ENCODE measurements at regions not wholly inside any gene's neighbourhood (a gene's known extent, or its start where the extent isn't known, plus 50 kb on each side); places are given as distances from the start of the nearest gene placed in this dataset.

DNA sequence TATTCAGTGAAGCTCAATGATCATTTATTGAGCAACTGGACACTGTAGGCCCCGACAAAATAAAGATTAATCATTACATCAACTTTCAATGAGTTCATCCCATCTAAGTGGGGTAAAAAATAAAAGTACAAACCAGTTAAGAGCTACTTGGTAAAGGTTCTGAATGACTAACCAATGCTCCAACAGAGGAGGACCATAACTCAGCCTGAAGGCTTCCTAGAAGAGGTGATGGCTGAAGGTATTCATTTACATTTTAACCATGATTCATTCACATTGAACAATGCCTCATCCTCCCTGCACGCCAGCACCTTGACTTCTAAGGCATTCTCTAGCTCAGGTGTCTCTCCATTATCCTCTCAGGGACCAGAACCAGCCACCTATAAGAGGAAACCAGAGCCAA, 201.4 kb downstream of the ZNF462 start:
- DNase-seq = no peak

DNA sequence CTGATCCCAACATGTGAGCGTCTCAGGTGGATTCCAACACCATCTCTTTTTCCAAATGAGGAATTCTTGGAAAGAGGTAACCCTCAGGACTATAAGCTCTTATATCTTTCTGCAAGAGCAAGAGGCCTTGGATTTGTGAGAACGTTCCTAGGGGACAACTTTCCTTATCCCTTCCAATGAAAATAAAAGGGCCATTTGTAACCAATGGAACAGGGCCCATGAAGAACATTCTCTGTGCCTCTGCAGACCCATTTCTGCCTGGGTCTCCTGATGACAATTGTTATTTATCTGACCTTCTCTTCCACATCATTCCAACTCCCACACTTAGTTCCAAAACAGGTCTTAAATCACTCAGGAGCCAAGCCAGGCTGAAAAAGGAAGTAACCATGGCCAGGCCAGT, 202.6 kb downstream of the ZNF462 start:
- DNase-seq = no peak

DNA sequence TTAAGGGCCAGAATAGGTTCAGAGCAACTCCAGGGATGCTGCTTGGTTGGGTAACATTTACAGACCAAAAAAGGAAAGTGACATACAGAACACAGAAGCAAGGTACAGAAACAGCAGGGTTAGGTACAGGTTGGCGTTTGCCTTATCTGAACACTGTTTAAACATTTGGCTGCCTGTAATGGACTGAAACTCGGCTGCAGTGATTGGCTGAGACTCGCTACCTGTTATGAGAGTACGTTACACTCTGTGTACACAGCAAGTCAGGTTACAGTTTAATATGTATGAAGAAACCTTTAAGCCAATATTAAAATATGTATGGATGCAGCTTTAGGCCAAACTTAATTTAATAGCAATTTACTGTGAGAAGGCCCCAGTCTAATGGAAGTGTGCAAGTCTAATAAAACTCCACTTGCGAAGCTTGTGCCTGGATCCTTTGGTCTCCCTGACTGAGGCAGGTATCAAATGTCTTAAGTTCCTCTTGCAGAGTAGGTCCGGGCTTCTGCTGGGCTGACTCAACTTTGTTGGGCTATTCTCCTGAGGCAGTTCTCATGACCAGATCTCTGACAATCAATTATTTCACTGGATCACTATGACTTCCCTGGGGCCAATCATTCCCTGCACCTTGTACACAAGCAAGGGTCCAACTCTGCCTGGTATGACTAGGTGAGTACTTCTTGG, 204.9 kb downstream of the ZNF462 start:
- DNase-seq = no peak

DNA sequence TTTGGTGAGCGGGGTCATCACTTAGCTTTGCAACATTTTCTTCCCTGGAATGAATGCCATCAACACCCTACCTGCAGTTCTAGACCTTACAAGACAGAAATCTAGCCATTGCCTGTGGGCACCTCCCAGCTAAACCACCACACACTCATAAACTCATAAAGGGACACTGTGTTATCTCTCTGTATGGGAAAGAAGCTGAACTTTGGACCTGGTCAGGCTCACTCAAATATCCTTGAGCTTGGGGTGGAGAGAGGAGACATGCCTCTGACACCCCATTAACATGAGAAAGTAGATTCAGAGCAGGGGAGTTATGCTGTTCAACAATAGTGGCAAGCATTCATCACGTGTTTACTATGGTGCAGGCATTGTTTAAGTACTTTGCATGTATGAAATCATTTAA, 205.6 kb downstream of the ZNF462 start:
- no peak for DNase-seq

DNA sequence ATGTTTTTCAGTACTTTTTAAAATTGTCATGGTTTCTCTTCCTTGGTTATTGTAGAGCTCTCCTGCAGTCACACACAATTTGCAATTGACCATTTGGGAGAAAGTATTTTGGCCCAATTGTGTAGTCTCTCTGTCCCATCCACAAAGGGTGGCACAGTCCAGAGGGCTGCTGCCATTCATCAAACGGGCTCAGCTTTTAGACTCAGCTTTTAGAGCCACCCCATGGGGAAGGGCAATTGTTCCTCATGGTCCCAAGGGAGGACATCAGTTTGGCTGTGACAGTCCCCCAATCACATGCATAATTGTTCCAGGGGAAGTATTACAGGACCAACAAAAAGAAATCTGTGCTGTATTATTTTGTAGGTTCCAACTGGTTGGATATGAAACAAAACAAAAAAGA, 207.6 kb downstream of the ZNF462 start:
- DNase-seq = no peak

- no peak for DNase-seq
These were observed 205.0 kb upstream of the RAD23B start for GRCh38 chr9:107078061-107078460.

- DNase-seq = no peak
These were observed 203.5 kb upstream of the RAD23B start for GRCh38 chr9:107079589-107079988.

DNA sequence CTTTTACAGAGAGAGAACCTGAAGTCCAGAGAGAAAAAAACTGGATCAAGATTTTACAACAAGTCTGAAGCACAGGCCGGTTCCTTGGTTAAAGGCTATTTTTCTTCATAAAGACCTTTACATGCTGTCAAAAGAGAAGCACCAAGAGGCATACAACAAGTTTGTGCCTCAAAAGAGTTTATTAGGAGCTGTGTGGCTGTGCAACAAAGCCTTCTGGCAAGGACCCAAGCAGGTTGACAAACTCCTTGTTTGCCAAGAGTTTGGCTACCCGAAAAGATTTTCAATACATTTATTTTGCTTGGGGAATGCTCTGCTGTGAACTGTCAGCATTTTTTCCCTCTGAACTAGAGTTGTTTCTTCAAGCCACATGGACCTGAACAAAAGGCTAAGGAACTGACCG, 202.9 kb upstream of the RAD23B start:
- DNase-seq = no peak

GRCh38 chr9:107086460-107086859, 196.6 kb upstream of the RAD23B start:
- DNase-seq = no peak

GRCh38 chr9:107087222-107087621, 195.9 kb upstream of the RAD23B start:
- DNase-seq = no peak

DNA sequence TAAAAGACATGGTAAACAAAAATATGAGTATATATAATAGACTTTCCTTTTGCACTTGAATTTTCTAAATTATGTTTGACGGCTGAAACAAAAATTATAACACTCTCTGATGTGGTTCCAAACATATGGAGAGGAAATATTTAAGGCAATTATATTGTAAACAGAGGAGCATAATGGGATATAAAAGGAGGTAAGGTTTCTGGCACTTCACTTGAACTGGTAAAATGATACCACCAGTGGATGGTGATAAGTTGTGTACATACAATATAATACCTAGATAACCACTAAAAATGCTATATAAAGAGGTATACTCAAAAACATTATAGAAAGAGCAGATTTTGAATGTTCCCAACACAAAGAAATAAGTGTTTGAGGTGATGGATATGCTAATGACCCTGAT, 192.9 kb upstream of the RAD23B start:
- no peak for DNase-seq

DNA sequence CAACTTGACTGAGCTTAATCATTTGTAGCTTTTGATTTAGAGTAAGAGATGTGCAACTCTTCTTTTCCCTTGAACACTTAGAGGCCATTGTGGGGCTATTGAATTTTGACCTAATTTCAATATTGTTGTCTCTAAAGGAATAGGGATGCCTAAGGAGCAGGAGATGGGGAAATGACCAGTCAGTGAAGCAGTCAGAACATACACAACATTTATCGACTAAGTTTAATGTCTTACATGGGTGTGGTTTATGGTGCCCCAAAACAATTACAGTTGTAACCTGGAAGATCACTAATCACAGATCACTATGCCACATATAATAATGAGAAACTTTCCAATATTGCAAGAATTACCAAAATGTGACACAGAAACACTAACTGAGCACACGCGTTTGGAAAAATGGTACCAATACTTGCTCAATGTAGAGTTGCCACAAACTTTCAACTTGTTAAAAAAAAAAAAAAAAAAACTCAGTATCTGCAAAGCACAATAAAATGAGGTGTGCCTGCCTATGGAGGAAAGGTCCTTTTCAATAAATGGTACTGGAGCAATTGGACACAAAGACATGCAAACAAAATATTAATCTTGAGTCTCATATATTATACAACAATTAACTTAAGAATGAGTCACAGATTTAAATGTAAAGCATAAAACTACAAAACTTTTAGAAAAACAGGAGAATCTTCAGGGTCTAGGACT, 189.6 kb upstream of the RAD23B start:
- DNase-seq = no peak

DNA sequence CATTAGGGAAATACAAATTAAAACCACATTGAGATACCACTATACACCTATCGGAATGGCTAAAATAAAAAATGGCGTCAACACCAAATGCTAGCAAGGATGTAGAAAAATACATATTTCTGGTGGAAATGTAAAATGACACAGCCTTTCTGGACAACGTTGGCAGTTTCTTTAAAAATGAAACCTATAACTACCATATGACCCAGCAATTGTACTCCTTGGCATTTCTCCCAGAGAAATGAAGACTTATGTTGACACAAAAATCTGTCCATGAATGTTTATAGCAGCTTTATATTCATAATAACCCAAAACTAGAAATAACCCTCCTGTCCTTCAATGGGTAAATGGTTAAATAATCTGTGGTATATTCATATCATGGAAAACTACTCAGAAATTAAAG, 188.7 kb upstream of the RAD23B start:
- DNase-seq = no peak

- DNase-seq = no peak
These were observed 182.5 kb upstream of the RAD23B start for GRCh38 chr9:107100591-107100990.

- DNase-seq = no peak
These were observed 181.1 kb upstream of the RAD23B start for GRCh38 chr9:107102011-107102410.

- no peak for DNase-seq
These were observed 179.5 kb upstream of the RAD23B start for GRCh38 chr9:107103621-107104020.

GRCh38 chr9:107105784-107106183, 177.3 kb upstream of the RAD23B start:
- DNase-seq = no peak

DNA sequence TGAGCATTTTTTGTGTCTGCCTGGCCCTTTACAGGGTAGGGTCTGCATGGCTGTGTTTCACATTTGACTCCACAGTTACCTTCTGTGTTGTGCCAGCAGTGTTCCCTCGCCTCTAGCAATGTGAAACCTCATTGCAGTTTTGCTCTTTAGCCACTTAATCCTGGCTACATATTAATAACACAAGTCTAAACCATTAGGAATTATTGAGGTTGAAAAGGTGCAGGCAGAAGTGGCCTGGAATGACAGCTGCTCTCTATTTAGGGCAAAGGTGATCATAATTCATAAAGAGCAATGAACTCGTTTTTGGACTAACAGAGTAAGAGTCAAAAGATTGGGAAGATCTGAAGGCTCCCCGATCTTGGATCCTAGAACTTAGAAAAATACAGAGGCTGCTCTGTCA, 176.7 kb upstream of the RAD23B start:
- DNase-seq = no peak

- no peak for DNase-seq
These were observed 174.5 kb upstream of the RAD23B start for GRCh38 chr9:107108342-107109130.

DNA sequence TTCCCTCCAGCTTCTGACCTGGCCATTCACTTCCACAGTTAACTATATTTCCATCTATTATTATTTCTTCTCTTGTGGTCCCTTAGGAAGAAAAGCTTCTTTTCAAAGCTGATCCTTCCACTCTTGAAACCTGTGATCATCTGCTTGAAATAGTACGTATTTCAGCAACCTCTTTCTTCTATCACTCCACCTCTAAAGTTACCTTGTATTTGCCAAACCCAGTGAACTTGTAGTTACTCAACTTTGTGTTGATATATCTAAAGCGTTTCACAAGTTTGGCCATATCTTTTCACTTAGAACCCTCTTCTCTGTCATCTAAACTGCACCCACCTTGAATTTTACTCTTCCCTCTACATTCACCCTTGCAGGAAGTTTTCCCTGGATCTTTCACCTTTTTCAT, 173.8 kb upstream of the RAD23B start:
- no peak for DNase-seq

DNA sequence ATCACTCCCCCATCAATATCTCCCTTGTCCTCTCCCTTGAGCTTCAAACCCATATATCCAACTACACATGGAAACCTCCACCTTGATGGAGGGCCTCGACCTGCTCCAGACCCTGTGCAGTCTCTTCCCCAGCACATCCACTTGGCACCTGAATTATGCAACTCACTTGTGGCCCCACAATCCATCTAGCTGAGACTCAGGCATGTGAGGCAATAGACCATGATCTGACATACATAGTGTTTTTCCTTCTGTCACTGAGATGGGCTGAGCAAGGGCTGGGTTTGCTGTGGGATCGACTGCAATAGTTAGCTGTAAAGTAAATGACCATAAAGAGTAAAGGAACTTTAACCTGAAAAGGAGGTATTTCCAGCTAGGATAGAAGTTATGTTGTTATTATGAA, 172.9 kb upstream of the RAD23B start:
- no peak for DNase-seq

- no peak for DNase-seq
These were observed 170.3 kb upstream of the RAD23B start for GRCh38 chr9:107112707-107113243.

DNA sequence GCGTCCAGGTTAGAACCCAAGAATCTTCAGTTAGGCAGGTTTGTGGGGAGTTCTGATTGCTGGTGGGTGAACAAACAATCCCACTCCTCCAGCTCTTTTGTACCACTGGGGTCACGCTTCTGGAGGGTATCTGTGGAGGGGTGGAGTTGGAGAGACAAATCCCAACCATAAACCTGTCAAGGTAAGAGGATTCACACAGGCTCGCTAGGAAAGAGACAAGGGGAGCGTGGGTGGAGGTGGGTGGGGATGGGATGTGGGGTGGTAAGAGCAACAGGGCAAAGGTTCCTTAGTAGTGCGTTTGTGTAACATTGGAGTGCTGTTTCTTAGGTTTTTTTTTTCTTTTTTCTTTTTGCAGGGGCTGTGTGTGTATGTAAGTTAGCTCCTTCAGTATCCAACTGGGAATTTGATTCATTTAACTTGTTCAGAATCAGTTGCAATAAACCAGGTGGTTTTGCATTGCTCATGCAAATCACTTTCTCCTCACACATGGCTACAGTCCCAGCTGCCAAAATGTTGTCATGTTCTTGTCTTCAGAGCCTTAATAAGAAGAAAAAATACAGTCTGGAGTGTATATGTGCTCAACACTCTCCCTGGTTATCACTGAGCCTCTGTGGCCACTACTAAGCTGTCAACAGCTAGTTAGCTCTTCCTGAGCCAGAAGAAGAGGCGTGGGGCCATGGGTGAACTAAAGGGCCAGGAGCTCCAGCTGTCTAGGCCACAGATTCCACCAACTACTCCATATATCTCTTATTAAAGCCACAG, 164.0 kb upstream of the RAD23B start:
- no peak for DNase-seq
